Lung (tissue), 11 donors: ENCODE measurements at regions not wholly inside any gene's neighbourhood (a gene's known extent, or its start where the extent isn't known, plus 50 kb on each side); places are given as distances from the start of the nearest gene placed in this dataset.

ENCODE experiments used
- ATAC-seq: fragments of 200-7000 bp; cut with Tn5 transposase; one replicate; pipeline ENCODE4 v1.9.1; 2020; ENCODE audit warnings: moderate number of reproducible peaks; ENCODE audit not compliant: insufficient read depth, low FRiP score
- DNase-seq, 3 donors: peaks; one replicate each; pipeline ENCODE4 v3.0.0-alpha.2; 2013 to 2017
- H3K27ac ChIP-seq, 2 donors: one replicate each; pipeline ENCODE4 v1.5.1; 2013; ENCODE audit warnings: mild to moderate bottlenecking in 2 of 2, moderate library complexity in 2 of 2, control low read depth in 1 of 2, inconsistent platforms in 1 of 2, low read depth in 1 of 2, low read length in 1 of 2
- H3K27me3 ChIP-seq, 3 donors: one replicate each; pipeline ENCODE4 v1.5.1; 2013; ENCODE audit warnings: low read length in 2 of 3; ENCODE audit not compliant: control insufficient read depth in 3 of 3, insufficient read depth in 3 of 3
- H3K36me3 ChIP-seq, 4 donors: one replicate each; pipeline ENCODE4 v1.5.1; 2013; ENCODE audit warnings: low read length in 4 of 4, mild to moderate bottlenecking in 1 of 4, moderate library complexity in 1 of 4; ENCODE audit not compliant: control insufficient read depth in 4 of 4, insufficient read depth in 4 of 4
- H3K4me1 ChIP-seq, 5 donors: one replicate each; pipeline ENCODE4 v1.5.1; 2013; ENCODE audit warnings: low read length in 5 of 5, mild to moderate bottlenecking in 2 of 5, moderate library complexity in 1 of 5; ENCODE audit not compliant: control insufficient read depth in 5 of 5, insufficient read depth in 5 of 5
- H3K4me3 ChIP-seq: one replicate; pipeline ENCODE4 v1.5.1; 2013; ENCODE audit warnings: mild to moderate bottlenecking, control low read depth, moderate library complexity
- H3K9ac ChIP-seq, 2 donors: one replicate each; pipeline ENCODE4 v1.5.1; 2013; ENCODE audit warnings: low read length in 2 of 2, control low read depth in 1 of 2; ENCODE audit not compliant: insufficient read depth in 1 of 2
- H3K9me3 ChIP-seq, 4 donors: one replicate each; pipeline ENCODE4 v1.5.1; 2013; ENCODE audit warnings: low read length in 3 of 4, mild to moderate bottlenecking in 1 of 4, moderate library complexity in 1 of 4; ENCODE audit not compliant: control insufficient read depth in 4 of 4, insufficient read depth in 3 of 4
- CTCF ChIP-seq: IDR thresholded peaks from 2 replicates; pipeline ENCODE4 v1.5.1; 2012; ENCODE audit warnings: mild to moderate bottlenecking; ENCODE audit errors: control extremely low read depth, extremely low read depth
- WGBS, 2 donors: extraction: QIAGEN DNeasy Blood & Tissue Kit; methylation state at CpG; one replicate each; pipeline ENCODE4 v1.1.7; 2013; 5-methylcytosine and 5-hydroxymethylcytosine counted together
- donor health status: control.
- donor health status: control.
- donor health status: Bipolar disorder and iron deficiency.
- donor health status: healthy.
- donor health status: DM: yes; HTN: yes; CAD: no.

GRCh38 chr4:96519291-96519690, 679.4 kb downstream of the PDHA2 start:
- WGBS, 2 donors: 3 to 20% methylated on average over 1 of the region's 1 CpG
- Histone ChIP-seq H3K4me3 (no peak overlapping the region), H3K27ac (no peak overlapping the region), H3K4me1 (no peaks in the 10 kb centered on the region), H3K9me3 (peaks cover 0 to 7% (median 0%) of the 10 kb centered on the region in 4 donors), H3K36me3 (no peaks in the 10 kb centered on the region), H3K27me3 (peaks cover 0 to 30% (median 0%) of the 10 kb centered on the region in 3 donors), H3K9ac (no peak overlapping the region)
- TF ChIP-seq CTCF: no peak
- ATAC-seq (no peak), DNase-seq (no peak)

- DNase-seq: no peak
- no peak for ATAC-seq
- Histone ChIP-seq H3K9me3 (peaks cover 0 to 9% (median 0%) of the 10 kb centered on the region in 4 donors), H3K4me1 (no peaks in the 10 kb centered on the region), H3K27me3 (peaks cover 0 to 34% (median 0%) of the 10 kb centered on the region in 3 donors), H3K36me3 (no peaks in the 10 kb centered on the region), H3K9ac (no peak overlapping the region), H3K4me3 (no peak overlapping the region), H3K27ac (no peak overlapping the region)
- TF ChIP-seq CTCF: no peak
- 91 to 93% methylated on average over 18 of the region's 18 CpGs for WGBS, 2 donors
Measured at GRCh38 chr4:96521046-96521536, 681.2 kb downstream of the PDHA2 start.

GRCh38 chr4:96523611-96524010, 683.7 kb downstream of the PDHA2 start:
- Histone ChIP-seq H3K27me3 (peaks cover 0 to 38% (median 0%) of the 10 kb centered on the region in 3 donors), H3K9ac (no peak overlapping the region), H3K4me3 (no peak overlapping the region), H3K4me1 (no peaks in the 10 kb centered on the region), H3K36me3 (no peaks in the 10 kb centered on the region), H3K27ac (no peak overlapping the region), H3K9me3 (peaks cover 0 to 9% (median 0%) of the 10 kb centered on the region in 4 donors)
- DNase-seq: peak in 2 of 3 donors; percentile 59 to 67
- TF ChIP-seq CTCF: no peak
- ATAC-seq: no peak
- WGBS, 2 donors: 81 to 82% methylated on average over 5 of the region's 5 CpGs

- Histone ChIP-seq H3K27me3 (peaks cover 0 to 30% (median 0%) of the 10 kb centered on the region in 3 donors), H3K9ac (no peak overlapping the region), H3K27ac (no peak overlapping the region), H3K4me3 (no peak overlapping the region), H3K4me1 (no peaks in the 10 kb centered on the region), H3K36me3 (no peaks in the 10 kb centered on the region), H3K9me3 (peaks cover 0 to 9% (median 0%) of the 10 kb centered on the region in 4 donors)
- no peak for TF ChIP-seq CTCF
- ATAC-seq (no peak), DNase-seq (no peak)
- 75 to 83% methylated on average over 12 of the region's 12 CpGs for WGBS, 2 donors
Measured at GRCh38 chr4:96524311-96524875, 684.5 kb downstream of the PDHA2 start.
